GM13976 (cell line): ENCODE measurements at regions not wholly inside any gene's neighbourhood (a gene's known extent, or its start where the extent isn't known, plus 50 kb on each side); places are given as distances from the start of the nearest gene placed in this dataset.

Experiments used
- DNase-seq: peaks from one replicate; pipeline ENCODE4 v3.0.0; 2012; ENCODE audit warnings: low spot score
- CTCF ChIP-seq: IDR thresholded peaks from 2 replicates; pipeline ENCODE4 v1.5.1; 2012; ENCODE audit warnings: borderline replicate concordance, mild to moderate bottlenecking; ENCODE audit not compliant: insufficient read depth; ENCODE audit errors: extremely low read depth, missing control alignments, control extremely low read depth
- in situ Hi-C: fragments of 300-500 bp; cut with MboI; formaldehyde crosslinking; loops from one replicate; pipeline ENCODE4 v1.12.0; 2022; ENCODE audit warnings: low sequenced_read_pairs, mixed read lengths, inconsistent platforms; ENCODE audit not compliant: unreplicated experiment

DNA sequence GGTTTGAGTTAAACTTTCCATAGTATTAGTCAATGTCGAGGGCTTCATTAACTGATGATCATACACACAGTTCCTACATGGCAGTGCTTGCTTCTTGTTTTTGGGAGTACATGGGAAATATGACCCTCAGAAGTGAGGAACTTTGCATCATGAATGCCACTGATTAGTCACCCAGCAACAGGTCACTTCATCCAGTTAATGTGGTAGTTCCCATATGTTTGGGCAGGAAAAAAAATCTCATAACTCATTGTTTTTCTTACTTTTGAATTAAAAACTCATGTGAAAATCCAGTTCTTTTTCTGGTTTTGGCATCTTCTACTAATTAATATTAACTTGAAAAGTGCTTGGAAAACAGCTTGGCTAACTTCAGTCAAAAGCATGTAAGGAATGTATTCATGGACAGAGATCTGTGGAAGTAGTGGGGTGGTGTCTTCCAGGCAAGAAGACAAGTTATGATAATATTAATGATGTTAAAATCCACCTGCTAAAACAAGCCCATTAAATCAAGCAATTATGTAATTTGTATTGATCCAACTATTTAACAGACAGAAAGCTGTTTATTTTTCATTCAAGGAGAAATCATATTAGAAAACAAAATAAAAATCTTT lies 309.1 kb upstream of the NAV3 start:
- TF ChIP-seq CTCF: no peak
- in situ Hi-C loops: no loop called here
- no peak for DNase-seq

GRCh38 chr12:77514511-77514910 lies 316.2 kb upstream of the NAV3 start:
- no peak for TF ChIP-seq CTCF
- no peak for DNase-seq
- in situ Hi-C loops: no loop called here

DNA sequence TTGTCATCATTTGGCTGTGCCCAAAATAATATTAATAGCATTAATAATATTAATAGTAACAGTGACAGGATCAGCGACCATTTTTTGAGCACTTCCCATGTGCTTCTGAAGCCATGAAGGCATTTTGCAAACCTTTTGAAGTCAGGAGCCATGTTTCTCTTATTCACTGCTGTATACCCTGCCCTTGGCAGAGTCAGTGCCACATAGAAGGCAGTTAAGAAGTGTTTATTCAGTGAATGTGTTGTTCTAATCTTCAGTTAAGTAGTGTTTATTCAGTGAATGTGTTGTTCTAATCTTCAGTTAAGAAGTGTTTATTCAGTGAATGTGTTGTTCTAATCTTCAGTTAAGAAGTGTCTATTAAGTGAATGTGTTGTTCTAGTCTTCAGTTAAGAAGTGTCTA lies 319.7 kb upstream of the NAV3 start:
- no peak for TF ChIP-seq CTCF
- no peak for DNase-seq
- in situ Hi-C loops: no loop called here

GRCh38 chr12:77504466-77504865 lies 326.2 kb upstream of the NAV3 start:
- no peak for DNase-seq
- no peak for TF ChIP-seq CTCF
- in situ Hi-C loops: no loop called here

DNA sequence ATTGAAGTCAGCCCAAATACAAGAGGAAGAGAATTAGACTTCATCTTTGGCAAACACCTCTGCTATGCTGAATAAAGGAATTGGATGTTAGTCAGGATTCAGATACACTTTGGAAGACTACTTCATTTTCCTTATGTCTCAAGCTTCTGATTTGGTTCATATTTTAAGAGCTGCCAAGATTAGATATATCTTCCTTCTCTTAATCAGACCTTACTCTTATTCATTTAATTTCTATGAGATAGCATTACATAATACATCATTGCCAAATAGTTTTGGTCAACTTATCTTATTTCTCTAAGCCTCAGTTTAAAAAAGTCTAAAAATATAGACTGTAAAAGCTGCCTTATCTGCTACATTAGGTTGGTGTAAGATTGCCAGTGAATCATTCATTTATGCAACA lies 330.6 kb upstream of the NAV3 start:
- no peak for TF ChIP-seq CTCF
- no peak for DNase-seq
- in situ Hi-C loops: no loop called here

DNA sequence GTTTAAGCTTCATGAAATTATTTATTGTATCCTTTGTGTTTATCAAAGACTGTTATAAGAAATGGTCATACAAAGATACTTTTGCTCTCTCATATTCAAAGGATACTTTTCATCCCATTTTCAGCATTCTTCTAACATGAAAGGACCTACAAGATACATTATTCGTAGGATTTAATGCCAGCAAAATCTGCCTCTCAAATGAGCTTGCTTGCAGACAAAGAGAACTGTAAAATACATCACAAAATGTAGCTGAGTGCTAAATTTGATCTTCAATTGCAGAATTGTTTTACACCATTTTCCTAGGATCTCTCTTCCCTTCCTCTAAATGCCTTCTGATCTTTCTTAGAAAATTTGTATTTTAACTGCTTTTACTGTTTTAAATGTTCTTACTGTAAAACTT lies 333.0 kb upstream of the NAV3 start:
- TF ChIP-seq CTCF: no peak
- DNase-seq: no peak

DNA sequence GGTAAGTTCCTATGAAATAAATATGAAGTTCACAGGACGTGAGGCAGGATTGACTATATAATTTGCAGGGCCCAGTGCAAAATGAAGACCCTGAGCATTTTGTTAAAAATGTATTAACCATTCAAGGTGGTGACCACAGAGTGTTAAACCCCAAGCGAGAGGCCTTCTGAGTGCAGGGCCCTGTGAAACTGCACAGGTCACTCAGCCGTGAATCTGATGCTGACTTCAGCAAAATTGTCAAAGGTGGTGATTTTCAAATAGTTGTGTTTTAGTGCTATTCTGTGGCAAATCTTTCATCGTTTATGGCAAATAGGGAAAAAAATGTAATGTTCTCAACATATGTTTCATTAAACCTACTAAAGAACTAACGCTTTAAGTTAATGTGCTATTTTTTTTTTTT lies 334.0 kb upstream of the NAV3 start:
- in situ Hi-C loops: no loop called here
- TF ChIP-seq CTCF: no peak
- no peak for DNase-seq

More for the DNA sequence above, 333.0 kb upstream of the NAV3 start:
- in situ Hi-C loops: no loop called here
